IMR-90 (cell line): ENCODE measurements at regions not wholly inside any gene's neighbourhood (a gene's known extent, or its start where the extent isn't known, plus 50 kb on each side); places are given as distances from the start of the nearest gene placed in this dataset.

ENCODE experiments used
- ATAC-seq: fragments of 200-7000 bp; cut with Tn5 transposase; 2 replicates; pipeline ENCODE4 v1.9.1; 2020; ENCODE audit warnings: low read depth, mild to moderate bottlenecking, moderate library complexity
- BruUV-seq: library from RNA; stranded (reverse); fragments of 400-500 nt; replicated peaks from 2 replicates; lab custom pipeline; 2021; lab: Mats Ljungman, UMichigan
- CTCF ChIA-PET: fragments of 300-600 bp; formaldehyde crosslinking; extraction: SDS; loops from one replicate; lab custom pipeline; 2021; ENCODE audit warnings: antibody characterized with exemption; lab: Yijun Ruan, JAX
- POLR2A ChIA-PET: fragments of 300-600 bp; sonication (Branson Sonifier 250); formaldehyde crosslinking; loops from one replicate; lab custom pipeline; 2022; ENCODE audit warnings: antibody characterized with exemption; ENCODE audit not compliant: unreplicated experiment; lab: Charles Lee
- DNase-seq: peaks from one replicate; pipeline ENCODE4 v3.0.0; 2013
- H2AFZ ChIP-seq: replicated peaks from 2 replicates; pipeline ENCODE3; 2013; ENCODE audit warnings: low read length, mild to moderate bottlenecking; ENCODE audit not compliant: poor library complexity
- H2AK5ac ChIP-seq: 2 replicates; pipeline ENCODE4 v1.6.1; 2013; ENCODE audit warnings: low read depth, low read length, inconsistent platforms
- H2AK9ac ChIP-seq: replicated peaks from 2 replicates; pipeline ENCODE3; 2013; ENCODE audit warnings: mild to moderate bottlenecking, low read depth, low read length, moderate library complexity; ENCODE audit not compliant: poor library complexity
- H2BK120ac ChIP-seq: 2 replicates; pipeline ENCODE4 v1.6.1; 2013; ENCODE audit warnings: low read depth, low read length, inconsistent platforms
- H2BK15ac ChIP-seq: 3 replicates; pipeline ENCODE4 v1.6.1; 2013; ENCODE audit warnings: low read depth, low read length, inconsistent platforms
- H2BK20ac ChIP-seq: 2 replicates; pipeline ENCODE4 v1.6.1; 2013; ENCODE audit warnings: low read depth, mild to moderate bottlenecking, inconsistent platforms, low read length, moderate library complexity
- H2BK5ac ChIP-seq: 2 replicates; pipeline ENCODE4 v1.6.1; 2013; ENCODE audit warnings: mild to moderate bottlenecking, low read depth, low read length, inconsistent platforms; ENCODE audit not compliant: poor library complexity, severe bottlenecking
- H3K14ac ChIP-seq: replicated peaks from 2 replicates; pipeline ENCODE4 v1.6.1; 2013; ENCODE audit warnings: low read depth, low read length, inconsistent platforms
- H3K18ac ChIP-seq: 2 replicates; pipeline ENCODE4 v1.6.1; 2013; ENCODE audit warnings: low read depth, low read length, control low read depth
- H3K23ac ChIP-seq: 2 replicates; pipeline ENCODE4 v1.6.1; 2013; ENCODE audit warnings: low read depth, low read length, inconsistent platforms
- H3K27ac ChIP-seq: 2 replicates; pipeline ENCODE4 v1.5.1; 2013; ENCODE audit warnings: mild to moderate bottlenecking, control low read depth, low read length; ENCODE audit not compliant: insufficient read depth
- H3K27me3 ChIP-seq: 2 replicates; pipeline ENCODE4 v1.6.1; 2013; ENCODE audit warnings: low read length; ENCODE audit not compliant: control insufficient read depth, insufficient read depth
- H3K36me3 ChIP-seq: 2 replicates; pipeline ENCODE4 v1.6.1; 2013; ENCODE audit warnings: low read length, mixed read lengths; ENCODE audit not compliant: control insufficient read depth, insufficient read depth
- H3K4ac ChIP-seq: 2 replicates; pipeline ENCODE4 v1.6.1; 2013; ENCODE audit warnings: low read depth, low read length, inconsistent platforms
- H3K4me1 ChIP-seq: 2 replicates; pipeline ENCODE4 v1.6.1; 2013; ENCODE audit warnings: low read length, mixed read lengths; ENCODE audit not compliant: control insufficient read depth, insufficient read depth
- H3K4me2 ChIP-seq: 2 replicates; pipeline ENCODE4 v1.6.1; 2013; ENCODE audit warnings: low read depth, mild to moderate bottlenecking, control low read depth, low read length, moderate library complexity
- H3K4me3 ChIP-seq: 2 replicates; pipeline ENCODE4 v1.5.1; 2013; ENCODE audit warnings: low read depth, mild to moderate bottlenecking, control low read depth, low read length, moderate library complexity; ENCODE audit not compliant: insufficient read depth
- H3K56ac ChIP-seq: 2 replicates; pipeline ENCODE4 v1.6.1; 2013; ENCODE audit warnings: low read length, inconsistent platforms; ENCODE audit not compliant: insufficient read depth; ENCODE audit errors: extremely low read depth
- H3K79me1 ChIP-seq, 2 experiments: 2 replicates each; pipeline ENCODE4 v1.6.1; 2013; ENCODE audit warnings: low read length in 2 of 2, inconsistent platforms in 1 of 2, low read depth in 1 of 2
- H3K9ac ChIP-seq: 2 replicates; pipeline ENCODE4 v1.6.1; 2013; ENCODE audit warnings: low read depth, low read length, control low read depth
- H3K9me1 ChIP-seq: 2 replicates; pipeline ENCODE4 v1.6.1; 2013; ENCODE audit warnings: low read length, inconsistent platforms; ENCODE audit not compliant: insufficient read depth
- H3K9me3 ChIP-seq: 2 replicates; pipeline ENCODE4 v1.6.1; 2013; ENCODE audit warnings: low read length; ENCODE audit not compliant: control insufficient read depth, insufficient read depth
- H4K20me1 ChIP-seq: 2 replicates; pipeline ENCODE4 v1.6.1; 2013; ENCODE audit warnings: low read length, inconsistent platforms; ENCODE audit not compliant: insufficient read depth
- H4K5ac ChIP-seq: 2 replicates; pipeline ENCODE4 v1.6.1; 2013; ENCODE audit warnings: mild to moderate bottlenecking, low read depth, low read length, control low read depth
- H4K8ac ChIP-seq, 2 experiments: 2 replicates each; pipeline ENCODE4 v1.6.1; 2013; ENCODE audit warnings: low read depth in 2 of 2, low read length in 2 of 2, control low read depth in 1 of 2, inconsistent platforms in 1 of 2
- H4K91ac ChIP-seq: 2 replicates; pipeline ENCODE4 v1.6.1; 2013; ENCODE audit warnings: low read depth, low read length, inconsistent platforms; ENCODE audit not compliant: insufficient read depth
- BHLHE40 ChIP-seq: fragments of 150-350 bp; IDR thresholded peaks from 2 replicates; pipeline ENCODE4 v1.6.1; 2016; ENCODE audit warnings: mild to moderate bottlenecking, low read depth, low read length
- CTCF ChIP-seq: conservative IDR thresholded peaks from 2 replicates; pipeline ENCODE4 v1.5.1; 2012; ENCODE audit warnings: mild to moderate bottlenecking, low read depth, low read length, improper control_type of control experiment
- MAFK ChIP-seq: IDR thresholded peaks from 2 replicates; pipeline ENCODE4 v1.6.1; 2012; ENCODE audit warnings: low read depth, low read length, improper control_type of control experiment
- USF2 ChIP-seq: fragments of 150-350 bp; IDR thresholded peaks from 2 replicates; pipeline ENCODE4 v1.6.1; 2017; ENCODE audit warnings: mild to moderate bottlenecking, antibody characterized with exemption, low read length, low read depth
- WGBS, 2 experiments: methylation state at CpG; one replicate each; pipeline versions ENCODE4 v1.1.5 to v1.1.7; 2013; ENCODE audit warnings: missing lambda C conversion rate in 2 of 2; ENCODE audit not compliant: insufficient read length in 1 of 2; ENCODE audit errors: extremely low coverage in 2 of 2; 5-methylcytosine and 5-hydroxymethylcytosine counted together
- dilution Hi-C: fragments of 300-500 bp; cut with HindIII; formaldehyde crosslinking; loops from one replicate; pipeline ENCODE4 v1.14.3; 2018; ENCODE audit warnings: low sequenced_read_pairs; ENCODE audit not compliant: unreplicated experiment
- in situ Hi-C: fragments of 300-500 bp; cut with MboI; formaldehyde crosslinking; loops from 3 replicates; pipeline ENCODE4 v1.14.3; 2019; ENCODE audit warnings: low sequenced_read_pairs, inconsistent platforms, mixed read lengths
- intact Hi-C: fragments of 100-400 bp; cut with micrococcal nuclease; formaldehyde crosslinking; loops from 2 replicates; pipeline ENCODE4 v1.10.0; 2022

- Histone ChIP-seq H3K4me2 (no peak overlapping the region), H2AFZ (no peak overlapping the region), H3K4me1 (peaks cover 9% of the 10 kb centered on the region; the same call in 1 of the 2 replicates)
These were observed 655.0 kb downstream of the METTL15 start for GRCh38 chr11:28763151-28763550.

More at GRCh38 chr11:28763151-28763550, 655.0 kb downstream of the METTL15 start:
- Histone ChIP-seq H2BK20ac (peak overlapping the region; percentile 40; the same call in 1 of the 2 replicates), H4K91ac (peak overlapping the region; percentile 29), H2BK15ac (no peak overlapping the region; the same call in 2 of the 3 replicates), H3K14ac (no peak overlapping the region), H3K4ac (peak overlapping the region; percentile 4; the same call in 1 of the 2 replicates), H3K56ac (no peak overlapping the region), H2AK5ac (no peak overlapping the region), H3K36me3 (no peaks in the 10 kb centered on the region), H4K20me1 (no peaks in the 10 kb centered on the region), H3K18ac (peak overlapping the region; percentile 82), H4K5ac (peak overlapping the region; percentile 86), H2BK120ac (peak overlapping the region; percentile 81), H3K79me1 (no peaks in the 10 kb centered on the region), H3K9me1 (peaks cover 3% of the 10 kb centered on the region; the same call in 1 of the 2 replicates), H3K27ac (peak overlapping the region; percentile 18; the same call in 1 of the 2 replicates), H3K9me3 (no peaks in the 10 kb centered on the region; the same call in 1 of the 2 replicates), H3K4me3 (no peak overlapping the region), H3K27me3 (no peaks in the 10 kb centered on the region), H2BK5ac (peak overlapping the region; percentile 86), H4K8ac (peak overlapping the region; percentile 58 to 82; a peak in 2 of 4 replicates), H3K23ac (no peak overlapping the region), H2AK9ac (no peak overlapping the region), H3K9ac (no peak overlapping the region)
- DNase-seq (peak; percentile 39), ATAC-seq (0 out of 2 replicates have a peak, but pooled peaks have one; percentile 22)
- in situ Hi-C loops (no loop called here), intact Hi-C loops (no loop called here), dilution Hi-C loops (no loop called here)
- no TSS peak for BruUV-seq
- TF ChIP-seq BHLHE40 (no peak), USF2 (no peak), MAFK (peak; percentile 7; the same call in 1 of the 2 replicates), CTCF (no peak)
- WGBS, 2 experiments, result no CpG with 5 or more reads among the region's 1 CpG
- ChIA-PET CTCF (no interaction called here), POLR2A (interaction anchor here (0.6 kb wide), 1 partner anchor 566 kb away, joined by 3 read pairs; no protein-coding TSS in a partner anchor)
